Esophagus squamous epithelium (tissue), 5 donors: ENCODE measurements at regions not wholly inside any gene's neighbourhood (a gene's known extent, or its start where the extent isn't known, plus 50 kb on each side); places are given as distances from the start of the nearest gene placed in this dataset.

Experiments
- DNase-seq: peaks from one replicate; lab custom pipeline; 2025; lab: John Stamatoyannopoulos, UW
- H3K27ac ChIP-seq, 4 donors: fragments of 200-600 bp; sonication (generic); one replicate each; pipeline ENCODE4 v1.5.1; 2016 to 2019; ENCODE audit warnings: mild to moderate bottlenecking in 1 of 4
- H3K27me3 ChIP-seq, 4 donors: fragments of 200-600 bp; sonication (generic); 1 replicate in 3 of 4; 2 replicates in 1 of 4; pipeline versions ENCODE4 v1.5.1 to v1.6.0; 2017 to 2021; ENCODE audit warnings: antibody characterized with exemption in 1 of 4
- H3K36me3 ChIP-seq, 3 donors: fragments of 200-600 bp; sonication (generic); one replicate each; pipeline ENCODE4 v1.5.1; 2016 to 2019
- H3K4me1 ChIP-seq, 3 donors: fragments of 200-600 bp; sonication (generic); one replicate each; pipeline ENCODE4 v1.5.1; 2017 to 2019
- H3K4me3 ChIP-seq, 4 donors: fragments of 200-600 bp; sonication (generic); 1 replicate in 3 of 4; 2 replicates in 1 of 4; pipeline ENCODE4 v1.5.1; 2016 to 2019; ENCODE audit warnings: mild to moderate bottlenecking in 2 of 4, moderate library complexity in 1 of 4
- H3K9me3 ChIP-seq, 3 donors: fragments of 200-600 bp; sonication (generic); one replicate each; pipeline ENCODE4 v1.5.1; 2016 to 2019
- CTCF ChIP-seq, 6 experiments: fragments of 450-650 bp in 4 of 6; fragments of 200-600 bp in 2 of 6; sonication (generic) in 2 of 6; IDR thresholded peaks; one replicate each; pipeline ENCODE4 v1.5.1; 2016 to 2019; ENCODE audit warnings: antibody characterized with exemption in 6 of 6, mild to moderate bottlenecking in 4 of 6, moderate library complexity in 4 of 6
- POLR2A ChIP-seq, 4 donors: fragments of 450-650 bp; IDR thresholded peaks; one replicate each; pipeline ENCODE4 v1.6.1; 2017; ENCODE audit warnings: antibody characterized with exemption in 4 of 4, mild to moderate bottlenecking in 4 of 4, moderate library complexity in 3 of 4
- WGBS, 2 donors: methylation state at CpG; one replicate each; pipeline ENCODE4 v1.1.5; 2018; 5-methylcytosine and 5-hydroxymethylcytosine counted together
- intact Hi-C: fragments of 100-400 bp; cut with DNase I; formaldehyde crosslinking; loops from one replicate; pipeline ENCODE4 v1.15.0; 2022
- donor health status: DM: yes; HTN: yes; CAD: no.

DNA sequence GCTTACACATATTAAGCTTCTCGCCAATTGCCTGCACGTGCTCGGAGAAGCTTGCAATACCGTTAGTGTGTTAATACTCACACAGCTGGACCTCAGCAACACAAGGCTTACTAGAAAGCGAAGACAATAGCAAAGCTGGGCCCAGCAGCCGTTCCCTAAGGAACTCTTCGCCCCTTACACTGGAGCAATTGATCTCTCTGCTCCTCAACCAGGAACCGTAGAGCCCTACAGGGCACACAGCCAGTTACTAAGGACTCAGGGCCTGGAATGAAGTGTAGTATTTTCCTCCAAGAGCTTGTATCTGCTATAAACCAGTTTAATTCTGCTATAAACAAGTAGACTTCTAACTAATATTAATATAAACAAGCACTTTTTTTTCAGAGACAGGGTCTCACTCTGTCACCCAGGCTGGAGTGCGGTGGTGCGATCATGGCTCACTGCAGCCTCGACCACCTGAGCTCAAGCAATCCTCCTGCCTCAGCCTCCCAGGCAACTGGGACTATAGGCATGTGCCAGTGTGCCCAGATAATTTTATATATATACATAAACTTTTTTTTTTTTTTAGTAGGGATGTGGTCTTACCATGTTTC is 67.0 kb upstream of the SIMC1 start:
- intact Hi-C loops: no loop called here
- no peaks in the 10 kb centered on the region for H3K9me3 ChIP-seq
- no peaks in the 10 kb centered on the region for H3K4me1 ChIP-seq
- H3K27ac ChIP-seq: no peak overlapping the region
- no peaks in the 10 kb centered on the region for H3K36me3 ChIP-seq
- H3K27me3 ChIP-seq: peaks cover 0 to 37% (median 0%) of the 10 kb centered on the region in 4 donors
- H3K4me3 ChIP-seq: no peak overlapping the region
- DNase-seq: no peak
- WGBS, 2 donors: 58 to 68% methylated on average over 11 of the region's 11 CpGs
- TF ChIP-seq CTCF (IDR thresholded peaks at IDR 0.05): no peak
- no peak for TF ChIP-seq POLR2A (IDR thresholded peaks at IDR 0.05)

GRCh38 chr5:176172246-176172645 is 66.0 kb upstream of the SIMC1 start:
- TF ChIP-seq CTCF (IDR thresholded peaks at IDR 0.05) (no peak), POLR2A (IDR thresholded peaks at IDR 0.05) (no peak)
- 56 to 61% methylated on average over 7 of the region's 7 CpGs for WGBS, 2 donors
- H3K36me3 ChIP-seq: no peaks in the 10 kb centered on the region
- intact Hi-C loops: no loop called here
- H3K9me3 ChIP-seq: no peaks in the 10 kb centered on the region
- H3K27ac ChIP-seq: no peak overlapping the region
- no peaks in the 10 kb centered on the region for H3K4me1 ChIP-seq
- no peak overlapping the region for H3K4me3 ChIP-seq
- H3K27me3 ChIP-seq: peaks cover 0 to 42% (median 0%) of the 10 kb centered on the region in 4 donors
- no peak for DNase-seq

- Histone ChIP-seq H3K27ac (no peak overlapping the region), H3K9me3 (no peaks in the 10 kb centered on the region), H3K36me3 (no peaks in the 10 kb centered on the region), H3K4me1 (no peaks in the 10 kb centered on the region), H3K4me3 (no peak overlapping the region), H3K27me3 (peaks cover 0 to 49% (median 0%) of the 10 kb centered on the region in 4 donors)
- 60 to 64% methylated on average over 4 to 5 of the region's 7 CpGs for WGBS, 2 donors
- intact Hi-C loops: no loop called here
- no peak for TF ChIP-seq CTCF (IDR thresholded peaks at IDR 0.05)
- no peak for TF ChIP-seq POLR2A (IDR thresholded peaks at IDR 0.05)
- no peak for DNase-seq
Measured at GRCh38 chr5:176173647-176174046, 64.6 kb upstream of the SIMC1 start.

DNA sequence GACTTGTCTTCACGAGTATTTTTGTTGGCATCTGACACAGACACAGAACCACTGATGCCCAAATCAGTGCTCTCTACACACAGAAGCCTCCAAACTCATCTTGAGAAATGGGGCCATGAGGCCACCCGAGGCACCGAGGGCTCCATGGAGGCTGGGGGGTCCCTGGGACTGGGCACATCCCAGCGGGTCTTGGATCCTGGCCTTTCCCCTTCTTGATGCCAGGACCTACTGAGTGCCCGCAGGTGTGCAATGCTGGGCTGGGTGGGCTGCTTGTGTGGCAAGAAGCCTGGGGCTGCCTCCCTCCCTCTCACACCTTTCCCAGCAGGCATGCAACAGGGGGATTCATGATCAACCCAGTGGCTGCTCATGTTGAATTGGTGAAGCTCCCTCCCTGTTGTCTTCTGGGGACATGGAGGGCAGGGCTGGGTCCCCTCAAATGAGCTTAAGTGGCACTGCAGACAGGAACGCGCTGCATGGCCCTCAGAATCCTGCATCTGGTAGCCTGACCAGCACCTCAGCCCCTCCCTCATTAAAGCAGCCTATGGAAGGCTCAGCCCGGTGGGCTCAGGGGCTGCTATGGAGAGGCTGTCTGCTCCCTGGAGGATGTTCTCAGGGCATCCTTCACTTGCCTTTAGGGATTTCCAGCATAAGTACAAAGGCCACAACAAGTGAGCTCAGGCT is 63.7 kb upstream of the SIMC1 start:
- Histone ChIP-seq H3K9me3 (no peaks in the 10 kb centered on the region), H3K4me1 (no peaks in the 10 kb centered on the region), H3K4me3 (no peak overlapping the region), H3K36me3 (no peaks in the 10 kb centered on the region), H3K27me3 (peaks cover 0 to 54% (median 0%) of the 10 kb centered on the region in 4 donors), H3K27ac (no peak overlapping the region)
- TF ChIP-seq CTCF (IDR thresholded peaks at IDR 0.05) (no peak), POLR2A (IDR thresholded peaks at IDR 0.05) (no peak)
- intact Hi-C loops: no loop called here
- no peak for DNase-seq
- WGBS, 2 donors: 17 to 78% methylated on average over 2 to 6 of the region's 8 CpGs

DNA sequence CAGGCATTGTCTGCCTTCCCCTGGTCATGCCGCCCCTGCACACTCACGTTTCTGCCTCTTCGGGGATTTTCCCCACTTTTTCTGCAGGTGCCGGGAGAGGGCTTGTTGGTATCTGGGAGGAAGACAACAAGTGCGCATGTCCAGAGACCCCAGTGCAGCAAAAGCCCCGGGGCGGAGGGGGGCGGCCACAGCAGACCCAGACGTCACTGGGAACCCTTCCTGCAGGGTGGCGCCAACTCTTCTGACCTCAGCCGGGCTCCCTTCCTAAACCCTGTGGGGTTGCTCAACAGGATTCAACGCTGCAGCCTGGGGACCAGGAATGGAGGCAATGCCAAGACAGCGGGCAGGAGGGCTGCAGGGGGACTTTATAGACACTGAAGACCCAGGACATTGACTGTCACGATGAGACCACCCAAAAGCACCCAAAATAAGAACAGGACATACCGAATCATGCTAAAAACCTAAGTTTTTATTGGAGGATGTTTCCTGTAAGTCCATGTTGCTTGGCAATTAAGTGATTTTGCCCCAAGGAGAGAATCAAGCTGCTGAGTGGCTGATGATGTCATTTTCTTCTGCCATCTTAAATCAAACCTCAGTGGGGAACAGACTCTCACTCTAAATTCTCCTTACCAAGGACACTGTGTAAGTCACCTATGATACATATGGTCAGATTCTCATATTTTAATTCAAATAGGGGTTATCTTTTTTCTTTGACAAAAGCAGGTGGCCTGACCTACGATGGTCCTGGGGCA is 62.9 kb upstream of the SIMC1 start:
- H3K4me3 ChIP-seq: no peak overlapping the region
- H3K4me1 ChIP-seq: no peaks in the 10 kb centered on the region
- no peak overlapping the region for H3K27ac ChIP-seq
- TF ChIP-seq CTCF (IDR thresholded peaks at IDR 0.05) (no peak), POLR2A (IDR thresholded peaks at IDR 0.05) (no peak)
- intact Hi-C loops: no loop called here
- H3K36me3 ChIP-seq: no peaks in the 10 kb centered on the region
- no peaks in the 10 kb centered on the region for H3K9me3 ChIP-seq
- 59 to 67% methylated on average over 4 to 13 of the region's 16 CpGs for WGBS, 2 donors
- H3K27me3 ChIP-seq: peaks cover 0 to 62% (median 0%) of the 10 kb centered on the region in 4 donors
- no peak for DNase-seq
